ENCODE measurements at regions not wholly inside any gene's neighbourhood (a gene's known extent, or its start where the extent isn't known, plus 50 kb on each side); places are given as distances from the start of the nearest gene placed in this dataset.

- no peak for TF ChIP-seq EZH2 (IDR thresholded peaks at IDR 0.05; ENCODE audit: borderline replicate concordance, low read length)
- no peak for TF ChIP-seq CTCF (IDR thresholded peaks at IDR 0.05; ENCODE audit: low read length)
Measured at GRCh38 chr5:9766581-9766980, 136.4 kb upstream of the TAS2R1 start.
